DND-41 (cell line): ENCODE measurements at regions not wholly inside any gene's neighbourhood (a gene's known extent, or its start where the extent isn't known, plus 50 kb on each side); places are given as distances from the start of the nearest gene placed in this dataset.

Experiments
- EZH2 ChIP-seq: IDR thresholded peaks from 3 replicates; pipeline ENCODE4 v1.6.1; 2012; ENCODE audit warnings: borderline replicate concordance, low read depth, mild to moderate bottlenecking, moderate library complexity, low read length, inconsistent platforms; ENCODE audit not compliant: severe bottlenecking
- TF ChIP-seq, protein P1 (sequence below): IDR thresholded peaks from 2 replicates; pipeline ENCODE4 v1.5.1; 2012; ENCODE audit warnings: borderline replicate concordance, low read length, moderate library complexity, mild to moderate bottlenecking; ENCODE audit not compliant: poor library complexity, severe bottlenecking; ENCODE audit errors: extremely low read depth

DNA sequence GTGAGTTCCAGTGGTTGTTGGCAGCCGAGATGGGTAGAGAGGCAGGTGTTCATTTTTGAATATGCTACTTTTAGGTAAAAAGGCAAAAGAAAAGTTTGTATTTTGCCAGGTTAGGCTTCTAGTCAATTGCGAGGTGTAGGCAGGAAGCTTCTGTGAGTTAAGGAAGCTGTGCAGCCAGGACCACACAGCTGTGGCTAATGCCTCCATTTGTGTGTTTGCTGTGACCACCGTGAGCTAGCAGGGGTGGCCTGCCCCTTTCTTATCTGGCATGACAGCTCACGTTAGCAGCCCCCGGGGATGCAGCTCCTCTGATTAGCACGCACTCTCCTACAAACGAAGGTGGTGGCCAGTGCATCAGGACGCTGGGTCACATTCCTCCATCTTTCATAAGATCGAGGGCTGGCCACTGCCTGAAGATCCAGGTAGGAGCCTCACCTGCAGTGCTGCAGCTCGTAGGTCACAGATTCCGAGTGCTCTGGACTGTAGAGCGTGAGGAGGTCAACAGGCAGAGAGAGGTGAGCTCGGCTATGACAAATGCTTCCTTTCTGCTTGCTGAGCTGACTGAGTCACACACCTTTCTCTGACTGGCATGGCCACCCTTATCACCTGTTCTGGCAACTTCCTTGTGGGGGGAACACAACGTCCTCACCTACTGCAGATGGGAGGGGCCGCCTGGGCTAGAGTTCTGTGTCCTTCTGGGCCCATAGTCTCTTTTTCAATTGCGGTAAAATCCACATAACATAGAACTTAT, 244.4 kb downstream of the HS3ST3B1 start:
- TF ChIP-seq, protein P1, sequence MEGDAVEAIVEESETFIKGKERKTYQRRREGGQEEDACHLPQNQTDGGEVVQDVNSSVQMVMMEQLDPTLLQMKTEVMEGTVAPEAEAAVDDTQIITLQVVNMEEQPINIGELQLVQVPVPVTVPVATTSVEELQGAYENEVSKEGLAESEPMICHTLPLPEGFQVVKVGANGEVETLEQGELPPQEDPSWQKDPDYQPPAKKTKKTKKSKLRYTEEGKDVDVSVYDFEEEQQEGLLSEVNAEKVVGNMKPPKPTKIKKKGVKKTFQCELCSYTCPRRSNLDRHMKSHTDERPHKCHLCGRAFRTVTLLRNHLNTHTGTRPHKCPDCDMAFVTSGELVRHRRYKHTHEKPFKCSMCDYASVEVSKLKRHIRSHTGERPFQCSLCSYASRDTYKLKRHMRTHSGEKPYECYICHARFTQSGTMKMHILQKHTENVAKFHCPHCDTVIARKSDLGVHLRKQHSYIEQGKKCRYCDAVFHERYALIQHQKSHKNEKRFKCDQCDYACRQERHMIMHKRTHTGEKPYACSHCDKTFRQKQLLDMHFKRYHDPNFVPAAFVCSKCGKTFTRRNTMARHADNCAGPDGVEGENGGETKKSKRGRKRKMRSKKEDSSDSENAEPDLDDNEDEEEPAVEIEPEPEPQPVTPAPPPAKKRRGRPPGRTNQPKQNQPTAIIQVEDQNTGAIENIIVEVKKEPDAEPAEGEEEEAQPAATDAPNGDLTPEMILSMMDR: no peak
- TF ChIP-seq EZH2: no peak
